GM12878 (cell line): ENCODE measurements at regions not wholly inside any gene's neighbourhood (a gene's known extent, or its start where the extent isn't known, plus 50 kb on each side); places are given as distances from the start of the nearest gene placed in this dataset.

Source experiments
- ATAC-seq: fragments of 200-7000 bp; cut with Tn5 transposase; 3 replicates; pipeline ENCODE4 v1.9.1; 2020; ENCODE audit warnings: mild to moderate bottlenecking, moderate library complexity
- BruUV-seq: library from RNA; stranded (reverse); fragments of 400-500 nt; replicated peaks from 2 replicates; lab custom pipeline; 2021; lab: Mats Ljungman, UMichigan
- CTCF ChIA-PET: fragments of 300-600 bp; sonication (Branson Sonifier 250); formaldehyde crosslinking; extraction: SDS; loops from one replicate; lab custom pipeline; 2021; ENCODE audit warnings: inconsistent platforms; lab: Yijun Ruan, JAX
- POLR2A ChIA-PET: fragments of 350-600 bp; formaldehyde crosslinking; extraction: SDS; loops from one replicate; lab custom pipeline; 2021; ENCODE audit warnings: inconsistent platforms; lab: Charles Lee
- RAD21 ChIA-PET: fragments of 300-600 bp; sonication (Branson Sonifier 250); formaldehyde crosslinking; loops from one replicate; lab custom pipeline; 2023; ENCODE audit warnings: antibody characterized with exemption; ENCODE audit not compliant: unreplicated experiment; lab: Charles Lee
- SMC1A ChIA-PET: fragments of 300-600 bp; sonication (Branson Sonifier 250); formaldehyde crosslinking; loops from one replicate; lab custom pipeline; 2023; ENCODE audit not compliant: unreplicated experiment, uncharacterized antibody; lab: Charles Lee
- DNase-seq: peaks from one replicate; pipeline ENCODE4 v3.0.0-alpha.2; 2011; ENCODE audit warnings: low read depth, low spot score
- FAIRE-seq: peaks from 3 replicates; lab custom pipeline; 2011; peaks lifted over from hg19 to GRCh38; lab: Jason Lieb, UNC
- H2AFZ ChIP-seq: 2 replicates; pipeline ENCODE4 v1.6.0; 2011; ENCODE audit warnings: low read depth, low read length, control low read depth; ENCODE audit not compliant: control insufficient read depth
- H3K27ac ChIP-seq: 2 replicates; pipeline ENCODE4 v1.5.1; 2011; ENCODE audit warnings: control low read depth; ENCODE audit not compliant: control insufficient read depth, insufficient read depth
- H3K27me3 ChIP-seq, 2 experiments: replicated peaks in 1 of 2; 2 replicates each; pipeline versions ENCODE4 v1.6.0 to v1.6.1; 2011; ENCODE audit warnings: low read length in 1 of 2; ENCODE audit not compliant: control insufficient read depth in 2 of 2, insufficient read depth in 2 of 2
- H3K36me3 ChIP-seq, 2 experiments: 2 replicates each; pipeline ENCODE4 v1.5.1; 2011; ENCODE audit warnings: low read length in 1 of 2; ENCODE audit not compliant: control insufficient read depth in 2 of 2, insufficient read depth in 2 of 2
- H3K4me1 ChIP-seq: 2 replicates; pipeline ENCODE4 v1.6.1; 2011; ENCODE audit warnings: mild to moderate bottlenecking, low read length, moderate library complexity, mixed read lengths; ENCODE audit not compliant: control insufficient read depth, insufficient read depth
- H3K4me2 ChIP-seq: 2 replicates; pipeline ENCODE4 v1.6.0; 2011; ENCODE audit warnings: control low read depth; ENCODE audit not compliant: control insufficient read depth, insufficient read depth
- H3K4me3 ChIP-seq: fragments of 200-600 bp; sonication (generic); 2 replicates; pipeline ENCODE4 v1.5.1; 2016
- H3K79me2 ChIP-seq: 2 replicates; pipeline ENCODE4 v1.6.0; 2011; ENCODE audit warnings: low read length; ENCODE audit not compliant: control insufficient read depth, insufficient read depth
- H3K9ac ChIP-seq: 2 replicates; pipeline ENCODE4 v1.8.0; 2011; ENCODE audit warnings: low read length, control low read depth, mixed read lengths; ENCODE audit not compliant: control insufficient read depth, insufficient read depth
- H3K9me3 ChIP-seq: replicated peaks from 3 replicates; pipeline ENCODE4 v1.5.1; 2011; ENCODE audit warnings: mild to moderate bottlenecking, low read length; ENCODE audit not compliant: control insufficient read depth, insufficient read depth
- H4K20me1 ChIP-seq: 2 replicates; pipeline ENCODE4 v1.6.0; 2011; ENCODE audit not compliant: control insufficient read depth, insufficient read depth
- BMI1 ChIP-seq: fragments of 450-650 bp; IDR thresholded peaks from 2 replicates; pipeline ENCODE4 v1.6.1; 2016; ENCODE audit warnings: mild to moderate bottlenecking, moderate library complexity, borderline replicate concordance
- CBFB ChIP-seq: IDR thresholded peaks from 2 replicates; pipeline ENCODE4 v1.6.1; 2016; ENCODE audit warnings: antibody characterized with exemption, low read depth
- CREM ChIP-seq: IDR thresholded peaks from 2 replicates; pipeline ENCODE4 v1.6.1; 2014; ENCODE audit warnings: antibody characterized with exemption, low read depth
- DPF2 ChIP-seq: fragments of 450-650 bp; IDR thresholded peaks from 2 replicates; pipeline ENCODE4 v1.6.1; 2017; ENCODE audit warnings: mild to moderate bottlenecking
- GATAD2B ChIP-seq: fragments of 450-650 bp; conservative IDR thresholded peaks from 2 replicates; pipeline ENCODE4 v1.6.1; 2017; ENCODE audit warnings: low read depth, mild to moderate bottlenecking, moderate library complexity
- IKZF1 ChIP-seq: fragments of 450-650 bp; conservative IDR thresholded peaks from 2 replicates; pipeline ENCODE4 v1.6.1; 2017; ENCODE audit warnings: antibody characterized with exemption, mild to moderate bottlenecking
- JUNB ChIP-seq: IDR thresholded peaks from 2 replicates; pipeline ENCODE4 v1.6.1; 2016; ENCODE audit warnings: antibody characterized with exemption, mild to moderate bottlenecking
- NFYA ChIP-seq: IDR thresholded peaks from 2 replicates; pipeline ENCODE4 v1.6.1; 2011; ENCODE audit warnings: low read depth, mild to moderate bottlenecking, low read length, improper control_type of control experiment, borderline replicate concordance
- NR2C2 ChIP-seq: IDR thresholded peaks from 2 replicates; pipeline ENCODE4 v1.6.1; 2011; ENCODE audit warnings: borderline replicate concordance, low read depth; ENCODE audit not compliant: control insufficient read depth, insufficient read length
- RAD51 ChIP-seq: fragments of 450-650 bp; IDR thresholded peaks from 2 replicates; pipeline ENCODE4 v1.6.1; 2016; ENCODE audit warnings: moderate library complexity, mild to moderate bottlenecking, inconsistent platforms
- RELA ChIP-seq: fragments of 450-650 bp; IDR thresholded peaks from 2 replicates; pipeline ENCODE4 v1.8.0; 2014; ENCODE audit warnings: borderline replicate concordance; ENCODE audit not compliant: partially characterized antibody
- SMAD1 ChIP-seq: fragments of 450-650 bp; IDR thresholded peaks from 2 replicates; pipeline ENCODE4 v1.6.1; 2018; ENCODE audit warnings: mild to moderate bottlenecking, low read depth; ENCODE audit not compliant: partially characterized antibody
- SREBF2 ChIP-seq: IDR thresholded peaks from 2 replicates; pipeline ENCODE4 v1.6.1; 2012; ENCODE audit warnings: mild to moderate bottlenecking, low read length
- STAT3 ChIP-seq: IDR thresholded peaks from 2 replicates; pipeline ENCODE4 v1.6.1; 2011; ENCODE audit warnings: low read depth, low read length, improper control_type of control experiment
- SUPT20H ChIP-seq: IDR thresholded peaks from 2 replicates; pipeline ENCODE4 v1.6.1; 2011; ENCODE audit warnings: low read depth, mild to moderate bottlenecking, low read length, moderate library complexity, borderline replicate concordance; ENCODE audit not compliant: control insufficient read depth
- TCF12 ChIP-seq: IDR thresholded peaks from 2 replicates; pipeline ENCODE4 v1.6.1; 2011; ENCODE audit warnings: low read depth, mild to moderate bottlenecking, low read length
- TCF7 ChIP-seq: IDR thresholded peaks from 2 replicates; pipeline ENCODE4 v1.6.1; 2014; ENCODE audit warnings: antibody characterized with exemption, borderline replicate concordance
- YBX1 ChIP-seq: fragments of 450-650 bp; IDR thresholded peaks from 2 replicates; pipeline ENCODE4 v1.6.1; 2016; ENCODE audit warnings: antibody characterized with exemption
- WGBS: methylation state at CpG from one replicate; pipeline ENCODE4 v1.1.6; 2016; ENCODE audit warnings: low lambda C conversion rate; ENCODE audit not compliant: insufficient replicate concordance, insufficient coverage; ENCODE audit errors: missing lambda C conversion rate; 5-methylcytosine and 5-hydroxymethylcytosine counted together
- in situ Hi-C: fragments of 300-500 bp; cut with MboI; formaldehyde crosslinking; loops from 9 replicates; pipeline ENCODE4 v1.14.3; 2018; ENCODE audit warnings: mixed read lengths
- intact Hi-C: fragments of 100-400 bp; cut with micrococcal nuclease; formaldehyde crosslinking; loops from one replicate; pipeline ENCODE4 v1.14.2; 2022; ENCODE audit not compliant: unreplicated experiment
- TF ChIP-seq, protein P1 (sequence below): fragments of 450-650 bp; formaldehyde crosslinking; IDR thresholded peaks from 2 replicates; pipeline ENCODE4 v1.4.0; 2022; ENCODE audit warnings: mild to moderate bottlenecking, moderate library complexity

DNA sequence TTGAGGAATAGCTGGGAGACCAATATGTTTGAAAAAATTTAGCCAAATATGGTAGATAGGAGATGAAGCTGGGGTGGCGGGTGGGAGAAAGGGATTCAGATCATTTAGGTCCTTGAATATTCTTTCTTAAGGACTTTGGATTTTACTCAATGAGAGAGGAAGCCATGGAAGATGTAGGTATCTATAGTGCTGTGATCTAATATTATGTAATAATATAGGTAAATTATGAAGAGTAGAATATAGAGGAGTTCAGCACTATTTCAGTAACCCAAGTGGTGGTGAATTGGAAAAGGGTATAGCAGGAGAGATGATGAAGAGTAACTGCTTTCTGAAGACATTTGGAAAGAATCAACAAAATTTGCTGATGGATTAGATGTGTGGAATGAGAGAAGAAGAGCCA lies 417.6 kb downstream of the UTRN start (continued):
- TF ChIP-seq STAT3 (no peak), SREBF2 (no peak)

DNA sequence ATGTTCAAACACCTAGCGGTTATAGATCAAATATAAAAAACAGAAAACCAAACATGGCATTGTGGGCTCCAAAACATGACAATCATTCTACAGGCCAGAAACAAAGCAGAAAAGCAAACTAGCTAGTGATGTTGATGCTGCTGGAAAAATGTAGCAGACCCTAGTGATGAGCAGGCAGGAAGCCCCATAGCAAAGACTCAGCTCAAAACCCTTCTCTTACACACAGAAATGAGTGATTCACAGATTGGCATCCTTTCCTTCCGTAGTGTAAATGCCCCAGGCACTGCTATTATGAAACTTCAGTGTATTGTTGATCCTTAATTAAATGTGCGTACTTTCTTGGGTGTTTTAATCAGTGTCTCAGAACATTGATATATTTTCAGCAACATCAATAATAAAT lies 425.1 kb downstream of the UTRN start:
- H4K20me1 ChIP-seq, result no peaks in the 10 kb centered on the region

GRCh38 chr6:144711661-144712060 lies 426.5 kb downstream of the UTRN start:
- Histone ChIP-seq H3K79me2 (no peaks in the 10 kb centered on the region), H3K27ac (no peak overlapping the region), H3K4me1 (0 out of 2 replicates have a peak, but pooled peaks cover 4% of the 10 kb centered on the region), H3K4me2 (no peak overlapping the region), H3K4me3 (no peak overlapping the region), H3K36me3 (no peaks in the 10 kb centered on the region; a peak in 2 of 4 replicates), H3K27me3 (no peaks in the 10 kb centered on the region), H2AFZ (no peak overlapping the region), H3K9me3 (no peaks in the 10 kb centered on the region), H4K20me1 (no peaks in the 10 kb centered on the region), H3K9ac (no peak overlapping the region)
- intact Hi-C loops, result no loop called here
- WGBS, result 96% methylated on average over 2 of the region's 2 CpGs
- CTCF ChIA-PET, result interaction anchor here (0.6 to 1.5 kb wide), 7 partner anchors 11 to 533 kb away, joined by 3 to 6 read pairs (median 3); no protein-coding TSS in a partner anchor
- DNase-seq (no peak), FAIRE-seq (no peak), ATAC-seq (no peak)
- in situ Hi-C loops, result no loop called here
- RAD21 ChIA-PET, result interaction anchor here (0.9 kb wide), 1 partner anchor 11 kb away, joined by 3 read pairs; no protein-coding TSS in a partner anchor
- SMC1A ChIA-PET, result interaction anchor here (0.7 to 1.5 kb wide), 3 partner anchors 112 to 129 kb away, joined by 3 to 4 read pairs (median 3); no protein-coding TSS in a partner anchor
- POLR2A ChIA-PET, result interaction anchor here (0.7 kb wide), 1 partner anchor 240 kb away, joined by 3 read pairs; no protein-coding TSS in a partner anchor
- no TSS peak for BruUV-seq
- TF ChIP-seq TCF12 (no peak), RELA (no peak), NFYA (no peak), DPF2 (no peak), GATAD2B (no peak), IKZF1 (no peak), NR2C2 (no peak)
- TF ChIP-seq, protein P1, sequence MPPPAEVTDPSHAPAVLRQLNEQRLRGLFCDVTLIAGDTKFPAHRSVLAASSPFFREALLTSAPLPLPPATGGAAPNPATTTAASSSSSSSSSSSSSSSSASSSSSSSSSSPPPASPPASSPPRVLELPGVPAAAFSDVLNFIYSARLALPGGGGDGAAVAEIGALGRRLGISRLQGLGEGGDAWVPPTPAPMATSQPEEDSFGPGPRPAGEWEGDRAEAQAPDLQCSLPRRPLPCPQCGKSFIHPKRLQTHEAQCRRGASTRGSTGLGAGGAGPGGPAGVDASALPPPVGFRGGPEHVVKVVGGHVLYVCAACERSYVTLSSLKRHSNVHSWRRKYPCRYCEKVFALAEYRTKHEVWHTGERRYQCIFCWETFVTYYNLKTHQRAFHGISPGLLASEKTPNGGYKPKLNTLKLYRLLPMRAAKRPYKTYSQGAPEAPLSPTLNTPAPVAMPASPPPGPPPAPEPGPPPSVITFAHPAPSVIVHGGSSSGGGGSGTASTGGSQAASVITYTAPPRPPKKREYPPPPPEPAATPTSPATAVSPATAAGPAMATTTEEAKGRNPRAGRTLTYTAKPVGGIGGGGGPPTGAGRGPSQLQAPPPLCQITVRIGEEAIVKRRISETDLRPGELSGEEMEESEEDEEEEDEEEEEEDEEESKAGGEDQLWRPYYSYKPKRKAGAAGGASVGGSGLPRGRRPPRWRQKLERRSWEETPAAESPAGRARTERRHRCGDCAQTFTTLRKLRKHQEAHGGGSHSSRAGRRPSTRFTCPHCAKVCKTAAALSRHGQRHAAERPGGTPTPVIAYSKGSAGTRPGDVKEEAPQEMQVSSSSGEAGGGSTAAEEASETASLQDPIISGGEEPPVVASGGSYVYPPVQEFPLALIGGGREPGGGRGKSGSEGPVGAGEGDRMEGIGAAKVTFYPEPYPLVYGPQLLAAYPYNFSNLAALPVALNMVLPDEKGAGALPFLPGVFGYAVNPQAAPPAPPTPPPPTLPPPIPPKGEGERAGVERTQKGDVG (CRISPR knock-in tag), result no peak

More for the DNA sequence above, 425.1 kb downstream of the UTRN start:
- Histone ChIP-seq H3K9me3 (no peaks in the 10 kb centered on the region), H3K79me2 (no peaks in the 10 kb centered on the region), H3K9ac (no peak overlapping the region), H3K27ac (no peak overlapping the region), H3K4me3 (no peak overlapping the region), H3K4me1 (0 out of 2 replicates have a peak, but pooled peaks cover 2% of the 10 kb centered on the region), H2AFZ (no peak overlapping the region), H3K4me2 (no peak overlapping the region), H3K36me3 (no peaks in the 10 kb centered on the region; a peak in 2 of 4 replicates), H3K27me3 (no peaks in the 10 kb centered on the region)
- TF ChIP-seq CBFB (no peak), GATAD2B (no peak), TCF7 (no peak), SMAD1 (no peak), RAD51 (no peak), BMI1 (no peak), YBX1 (no peak), CREM (no peak), JUNB (no peak), SUPT20H (no peak)
- ChIA-PET SMC1A (interaction anchor here (1.5 kb wide), 1 partner anchor 36 kb away, joined by 3 read pairs; no protein-coding TSS in a partner anchor), CTCF (no interaction called here), POLR2A (no interaction called here), RAD21 (no interaction called here)
- BruUV-seq, result no TSS peak
- WGBS, result 87% methylated on average over 3 of the region's 3 CpGs
- DNase-seq (no peak), ATAC-seq (no peak), FAIRE-seq (no peak)
- in situ Hi-C loops, result no loop called here
- intact Hi-C loops, result no loop called here
